VCaP (cell line): ENCODE measurements at regions not wholly inside any gene's neighbourhood (a gene's known extent, or its start where the extent isn't known, plus 50 kb on each side); places are given as distances from the start of the nearest gene placed in this dataset.

ENCODE experiments used
- H3K27ac ChIP-seq: fragments of 450-650 bp; 2 replicates; pipeline ENCODE4 v1.5.1; 2017
- TF ChIP-seq, protein P1 (sequence below): fragments of 450-650 bp; conservative IDR thresholded peaks from 2 replicates; pipeline ENCODE4 v1.5.1; 2017; ENCODE audit warnings: mild to moderate bottlenecking, moderate library complexity

DNA sequence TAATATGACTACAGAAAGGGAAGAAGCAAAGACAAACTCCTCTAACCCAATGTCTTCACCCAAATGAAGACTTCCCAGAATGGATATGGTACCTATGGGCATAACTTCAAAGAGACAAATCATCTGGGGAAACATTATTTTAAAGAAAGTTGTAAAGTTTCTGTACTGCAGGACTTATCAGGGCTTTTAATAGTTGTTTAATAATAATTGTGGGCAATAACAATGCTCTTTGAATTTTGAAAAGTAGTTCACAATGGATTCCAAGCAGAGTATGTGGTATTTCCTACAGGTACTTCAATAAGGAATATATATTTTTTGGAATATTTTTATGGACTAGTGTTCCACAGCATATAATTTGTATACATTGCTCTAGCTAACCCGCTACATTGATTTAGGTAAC lies 503.1 kb downstream of the MCTP2 start:
- TF ChIP-seq, protein P1, sequence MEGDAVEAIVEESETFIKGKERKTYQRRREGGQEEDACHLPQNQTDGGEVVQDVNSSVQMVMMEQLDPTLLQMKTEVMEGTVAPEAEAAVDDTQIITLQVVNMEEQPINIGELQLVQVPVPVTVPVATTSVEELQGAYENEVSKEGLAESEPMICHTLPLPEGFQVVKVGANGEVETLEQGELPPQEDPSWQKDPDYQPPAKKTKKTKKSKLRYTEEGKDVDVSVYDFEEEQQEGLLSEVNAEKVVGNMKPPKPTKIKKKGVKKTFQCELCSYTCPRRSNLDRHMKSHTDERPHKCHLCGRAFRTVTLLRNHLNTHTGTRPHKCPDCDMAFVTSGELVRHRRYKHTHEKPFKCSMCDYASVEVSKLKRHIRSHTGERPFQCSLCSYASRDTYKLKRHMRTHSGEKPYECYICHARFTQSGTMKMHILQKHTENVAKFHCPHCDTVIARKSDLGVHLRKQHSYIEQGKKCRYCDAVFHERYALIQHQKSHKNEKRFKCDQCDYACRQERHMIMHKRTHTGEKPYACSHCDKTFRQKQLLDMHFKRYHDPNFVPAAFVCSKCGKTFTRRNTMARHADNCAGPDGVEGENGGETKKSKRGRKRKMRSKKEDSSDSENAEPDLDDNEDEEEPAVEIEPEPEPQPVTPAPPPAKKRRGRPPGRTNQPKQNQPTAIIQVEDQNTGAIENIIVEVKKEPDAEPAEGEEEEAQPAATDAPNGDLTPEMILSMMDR: no peak

DNA sequence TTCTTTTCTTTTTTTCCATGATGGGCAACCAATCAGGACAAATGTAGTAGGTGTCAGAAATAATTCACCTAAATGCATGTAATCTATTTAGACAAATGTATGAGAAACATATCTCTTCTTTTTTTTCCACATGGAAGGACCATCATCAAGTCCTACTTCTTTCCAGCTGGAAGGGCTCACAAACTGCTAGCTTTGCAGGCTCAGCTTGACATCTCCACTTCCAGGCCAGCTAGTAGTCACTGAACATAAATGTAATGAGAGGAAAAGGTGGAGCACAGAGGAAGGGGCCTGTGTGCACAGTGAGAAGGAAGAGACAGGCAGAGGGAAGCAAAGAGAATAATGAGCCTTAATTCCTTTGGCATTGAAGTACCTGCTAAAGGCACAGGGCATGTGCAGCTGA lies 504.9 kb downstream of the MCTP2 start:
- no peak overlapping the region for H3K27ac ChIP-seq
- TF ChIP-seq, protein P1: no peak

More for the DNA sequence above, 503.1 kb downstream of the MCTP2 start:
- no peak overlapping the region for H3K27ac ChIP-seq

DNA sequence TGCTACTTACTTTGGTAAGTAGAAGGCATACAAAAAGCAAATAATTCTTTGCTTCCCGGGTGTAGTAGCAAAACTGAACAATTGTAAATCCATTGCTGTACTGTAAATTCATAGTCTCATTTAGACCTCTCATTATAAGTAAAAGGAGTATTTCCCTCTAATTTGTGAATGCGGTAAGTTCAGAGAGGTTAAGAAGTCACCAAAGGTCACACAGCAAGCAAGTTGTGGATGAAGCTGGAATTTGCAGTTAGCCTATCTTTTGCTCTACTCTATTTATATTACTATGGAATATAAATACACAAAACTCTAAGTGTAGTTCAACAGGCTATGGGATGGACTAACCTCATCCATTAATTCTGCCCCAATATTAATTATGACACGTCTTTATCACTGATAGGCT lies 508.3 kb downstream of the MCTP2 start:
- TF ChIP-seq, protein P1: no peak
- H3K27ac ChIP-seq: no peak overlapping the region

DNA sequence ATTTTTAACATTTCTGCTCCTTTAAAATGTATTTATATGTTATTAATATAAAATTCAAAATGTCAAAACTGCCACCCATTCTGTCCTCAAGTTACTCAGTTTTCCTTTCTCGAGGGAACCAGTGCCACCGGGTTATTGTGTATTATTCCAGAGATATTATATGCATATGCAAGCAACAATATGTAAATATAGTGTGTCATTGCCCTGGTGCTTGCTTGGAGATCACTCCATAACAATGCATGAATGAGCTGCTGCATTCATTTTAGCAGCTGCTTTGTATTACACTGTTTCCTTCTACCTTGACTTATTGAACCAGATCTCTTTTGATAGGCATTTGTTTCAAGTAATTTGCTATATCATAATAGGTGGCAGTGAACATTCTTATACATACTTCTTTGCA lies 509.1 kb downstream of the MCTP2 start:
- TF ChIP-seq, protein P1: no peak
- H3K27ac ChIP-seq: no peak overlapping the region

DNA sequence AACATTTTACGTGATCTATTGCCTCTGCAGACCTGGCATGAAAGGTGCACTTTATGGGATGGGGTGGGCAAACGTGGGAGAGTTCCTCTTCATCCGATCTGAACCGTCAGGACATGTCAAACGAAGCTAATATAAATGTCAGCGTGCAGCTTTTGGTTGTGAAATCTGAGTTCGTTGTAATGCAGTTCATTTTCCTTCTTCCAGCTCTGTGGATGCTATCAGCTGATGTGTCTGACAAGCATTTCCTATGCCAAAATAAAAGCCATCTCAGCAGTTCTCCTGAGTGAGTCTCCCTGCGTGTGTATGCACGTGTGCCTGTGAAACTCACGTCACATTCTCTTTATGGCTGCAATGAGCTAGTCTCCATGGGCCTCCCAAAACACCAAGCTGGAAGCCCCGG lies 512.3 kb downstream of the MCTP2 start:
- TF ChIP-seq, protein P1: no peak
- no peak overlapping the region for H3K27ac ChIP-seq

DNA sequence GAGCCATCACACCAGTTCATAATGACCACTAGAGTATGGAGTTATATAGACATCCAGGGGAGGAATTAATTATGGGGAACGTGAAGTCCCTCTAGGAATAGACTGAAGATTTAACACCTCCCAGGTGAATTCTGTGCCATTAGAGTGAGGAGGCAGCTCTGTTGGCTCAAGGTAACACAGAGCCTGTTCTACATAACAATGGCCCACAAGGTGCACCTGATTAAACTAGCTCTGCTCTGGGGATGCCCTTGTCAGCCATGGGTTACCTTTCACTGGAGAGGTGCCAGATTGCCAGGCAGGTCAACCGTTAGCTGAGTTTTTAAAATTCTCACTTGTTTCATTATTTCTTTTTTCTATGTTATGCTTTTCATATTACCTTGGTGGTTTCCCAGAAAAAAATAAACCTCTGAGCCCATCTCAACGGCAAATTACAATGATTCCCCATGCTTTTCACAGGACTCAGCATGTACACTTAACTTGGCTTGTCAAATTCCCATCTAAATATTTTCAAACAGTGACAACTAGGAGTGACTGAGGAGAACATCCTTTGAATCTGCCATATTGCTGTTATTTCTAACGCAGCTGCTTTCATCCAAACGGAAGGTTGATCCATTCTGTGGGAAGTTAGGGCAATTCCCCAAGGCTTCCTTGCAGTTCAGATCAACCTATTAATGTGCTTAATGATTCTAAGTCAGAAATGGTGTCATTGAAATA lies 512.9 kb downstream of the MCTP2 start:
- no peak overlapping the region for H3K27ac ChIP-seq

DNA sequence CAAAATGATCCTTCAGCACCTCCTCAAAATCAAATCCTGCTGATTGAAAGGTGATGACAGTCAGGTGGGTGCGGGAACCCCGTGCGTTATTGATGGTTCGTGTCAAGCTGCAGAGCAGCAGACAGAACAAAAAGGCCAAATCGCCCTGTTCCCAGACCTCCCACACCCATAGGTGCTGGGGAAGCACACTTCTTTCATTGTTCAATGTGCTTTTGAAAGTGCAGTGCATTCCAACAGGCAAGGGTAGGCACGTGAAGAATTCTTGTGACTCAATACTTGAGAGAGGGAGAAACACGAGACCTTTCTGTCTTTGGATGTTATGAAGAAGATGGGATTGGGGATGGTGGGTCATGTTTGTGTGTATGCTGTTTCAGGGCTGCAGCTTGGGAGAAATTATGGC lies 514.0 kb downstream of the MCTP2 start:
- TF ChIP-seq, protein P1: no peak
- no peak overlapping the region for H3K27ac ChIP-seq

More for the DNA sequence above, 512.9 kb downstream of the MCTP2 start:
- TF ChIP-seq, protein P1: no peak
